Activated CD8-positive, alpha-beta memory T cell treated with anti-CD3 and anti-CD28 coated beads, Interleukin-2, amount 50 U/mL, for 24 hours (primary cell): ENCODE measurements at regions not wholly inside any gene's neighbourhood (a gene's known extent, or its start where the extent isn't known, plus 50 kb on each side); places are given as distances from the start of the nearest gene placed in this dataset.
A peak's percentile ranks its signal among the peaks of the same experiment; 100 is the strongest.

ENCODE experiments used
- DNase-seq: peaks from one replicate; pipeline ENCODE4 v3.0.0-alpha.2; 2020; ENCODE audit errors: extremely low read depth

DNA sequence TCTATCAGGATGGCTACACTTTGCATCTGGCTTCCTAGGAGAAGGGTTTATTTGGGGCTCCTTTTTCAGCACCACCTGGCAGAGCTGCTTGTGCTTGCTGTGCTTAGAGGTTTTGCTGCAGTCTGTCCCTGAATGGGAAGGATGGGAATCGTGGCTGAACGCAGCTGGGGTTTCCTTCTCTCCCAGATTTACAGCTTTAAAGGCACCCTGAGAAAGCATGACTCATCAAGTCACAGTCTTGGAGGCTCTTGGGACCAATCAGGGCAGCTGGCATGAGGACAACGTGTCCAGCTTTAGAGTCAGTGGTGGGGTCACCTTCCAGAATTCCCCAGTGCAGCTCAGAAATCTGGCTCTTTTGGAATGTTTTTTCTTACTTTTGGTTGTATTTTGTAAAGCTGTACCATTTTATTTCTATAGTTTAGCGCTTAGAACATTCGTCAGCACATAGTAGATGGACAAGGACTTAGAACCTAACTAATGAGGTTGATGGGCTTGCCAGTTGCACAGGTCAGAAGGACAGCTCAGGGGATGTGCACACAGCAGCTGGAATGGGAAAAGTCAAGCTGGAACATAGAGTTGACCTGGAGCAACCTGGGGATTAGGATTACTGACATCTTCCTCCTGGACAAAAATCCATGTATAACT, 222.6 kb downstream of the PRDM2 start:
- no peak for DNase-seq

DNA sequence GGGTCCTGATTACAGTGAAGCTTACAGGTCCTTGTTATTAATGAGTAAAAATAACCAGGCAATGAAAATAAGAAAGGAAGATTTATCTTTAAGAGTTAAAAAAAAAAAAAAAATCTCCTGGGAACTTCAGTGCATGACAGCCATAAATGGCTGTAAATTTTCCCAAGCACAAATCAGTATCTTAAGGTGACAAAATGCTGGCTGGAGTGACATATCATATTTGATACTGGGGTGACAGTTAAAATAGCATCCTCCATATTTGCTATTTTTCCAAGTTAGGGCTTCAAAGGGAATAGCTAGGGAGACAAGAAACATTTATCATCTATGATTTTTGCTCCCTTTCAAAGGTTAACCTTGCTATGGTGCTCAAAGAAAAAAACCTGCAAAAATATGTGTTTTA, 226.6 kb downstream of the PRDM2 start:
- DNase-seq: no peak

DNA sequence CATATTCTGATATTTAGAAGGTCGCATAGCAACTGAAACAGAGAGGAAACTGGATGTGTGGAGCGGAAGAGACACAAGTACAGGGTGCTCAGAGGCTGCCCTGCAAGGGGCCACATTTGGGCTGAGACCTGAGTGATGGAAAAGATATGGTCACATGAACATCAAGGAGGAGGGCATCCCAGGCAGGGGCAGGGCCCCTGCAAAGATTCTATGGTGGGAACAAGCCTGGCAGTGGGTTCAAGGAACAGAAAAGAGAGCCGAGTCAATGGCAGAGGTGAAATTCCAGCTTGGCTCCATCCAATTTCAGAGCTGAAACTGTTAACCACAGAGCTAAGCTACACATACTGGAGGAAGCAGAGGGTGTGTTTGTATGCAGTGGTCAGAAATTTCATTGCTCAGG, 227.7 kb downstream of the PRDM2 start:
- DNase-seq: no peak

DNA sequence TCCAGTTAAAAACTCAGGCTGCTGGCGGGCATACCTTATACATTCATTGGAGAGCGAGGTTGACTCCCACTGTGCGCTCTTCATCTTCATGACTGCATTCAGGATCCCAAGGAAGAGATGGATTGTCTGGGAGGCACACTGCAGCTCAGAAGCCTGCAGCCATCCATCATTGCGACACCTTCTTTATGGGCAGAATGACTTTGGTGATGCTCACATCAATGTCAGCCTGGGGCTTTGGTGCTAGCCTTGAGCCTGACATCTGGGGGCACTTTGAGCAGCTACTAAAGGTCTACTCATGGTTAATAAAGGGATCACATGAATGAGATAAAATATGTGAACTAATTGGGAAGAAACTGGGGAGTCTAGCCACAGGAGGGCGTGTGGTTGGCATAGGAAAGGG, 229.3 kb downstream of the PRDM2 start:
- DNase-seq: no peak

DNA sequence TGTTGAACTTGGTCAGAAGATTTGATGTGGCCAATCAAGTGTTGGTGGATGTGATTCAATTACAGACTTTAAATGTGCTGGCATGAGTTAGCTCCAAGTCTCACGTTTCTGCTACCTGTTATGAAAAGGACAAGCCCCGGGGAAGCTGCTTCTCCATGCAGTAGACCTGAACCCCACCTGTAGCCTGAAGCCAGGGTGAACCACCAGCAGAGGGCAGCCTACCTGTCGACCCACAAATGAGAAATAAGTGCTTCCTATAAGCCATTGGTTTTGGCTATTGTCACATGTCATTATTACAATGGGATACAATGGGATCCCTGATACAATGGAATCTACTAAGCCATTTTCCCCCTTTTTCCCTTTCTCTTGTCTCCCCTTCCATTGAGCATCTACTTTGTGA, 230.2 kb downstream of the PRDM2 start:
- no peak for DNase-seq

DNA sequence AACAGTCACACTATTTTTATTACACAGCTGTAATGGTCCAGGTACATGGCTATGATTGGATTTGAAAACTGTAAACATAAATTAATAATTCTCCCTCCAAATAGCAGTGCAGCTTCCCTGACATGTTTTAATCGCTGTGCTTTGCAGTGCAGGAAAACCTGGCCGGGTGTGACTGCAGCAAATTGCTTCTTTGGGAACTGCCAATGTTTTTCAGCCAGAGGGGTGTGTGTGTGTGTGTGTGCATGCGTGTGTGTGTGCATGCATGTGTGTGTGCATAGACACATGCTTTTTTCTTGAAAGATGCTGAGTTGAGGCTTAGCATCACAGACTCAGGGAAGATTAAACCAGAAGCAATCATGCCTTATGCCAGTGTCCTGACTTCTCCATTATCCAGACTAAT, 231.2 kb downstream of the PRDM2 start:
- DNase-seq: no peak

DNA sequence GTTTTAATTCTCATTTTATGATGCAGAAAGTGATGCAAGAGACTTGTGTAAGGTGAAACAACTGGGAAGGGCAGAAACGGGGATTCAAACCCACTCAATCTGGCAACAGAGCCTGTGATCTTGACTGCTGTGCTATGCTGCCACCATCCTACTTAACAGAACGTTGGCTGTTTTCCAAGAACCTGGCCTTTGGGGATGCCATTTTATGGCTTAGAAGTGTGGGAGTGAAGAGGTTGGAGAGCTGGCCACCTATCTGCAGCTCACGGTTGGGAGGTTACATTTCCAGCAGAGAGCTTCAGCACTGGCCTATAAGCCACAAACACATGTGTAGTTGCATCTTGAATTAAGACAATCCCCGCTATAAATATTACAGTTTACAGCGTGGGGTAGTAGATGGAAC, 235.3 kb downstream of the PRDM2 start:
- DNase-seq: no peak

DNA sequence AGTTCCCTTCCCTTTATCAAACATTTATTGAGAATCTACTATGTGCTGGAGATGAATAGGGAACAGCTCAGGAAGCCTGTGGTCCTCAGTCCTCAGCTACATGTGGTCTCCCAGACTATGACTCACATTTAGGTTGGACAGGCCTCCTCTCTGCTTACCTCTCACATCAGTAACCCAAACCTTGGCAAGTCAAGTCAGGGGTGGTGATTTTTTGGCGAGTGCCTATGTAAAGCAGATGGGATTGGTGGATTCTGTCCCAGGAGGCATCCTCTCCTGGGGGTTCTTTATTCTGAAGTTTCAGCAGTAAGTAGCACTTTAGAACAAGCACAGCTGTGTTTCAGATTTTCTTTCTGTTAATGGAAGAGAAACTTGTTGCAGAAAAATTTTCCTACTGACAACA, 241.3 kb downstream of the PRDM2 start:
- DNase-seq: no peak

DNA sequence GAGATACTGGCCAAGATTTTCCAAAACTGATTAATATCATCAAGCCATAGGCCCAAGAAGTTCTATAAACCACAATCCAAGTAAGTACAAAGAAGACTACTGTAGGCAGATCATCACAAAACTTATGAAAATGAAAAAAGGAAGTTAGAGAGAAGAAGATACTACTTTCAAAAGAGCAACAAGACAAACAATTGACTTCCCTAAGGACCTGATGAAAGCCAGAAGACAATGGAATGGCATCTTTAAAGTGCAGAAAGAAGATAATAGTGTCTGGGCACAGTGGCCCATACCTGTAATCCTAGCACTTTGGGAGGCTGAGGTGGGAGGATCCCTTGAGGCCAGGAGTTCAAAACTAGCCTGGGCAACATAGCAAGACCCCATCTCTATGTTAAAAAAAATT, 243.1 kb downstream of the PRDM2 start:
- no peak for DNase-seq

DNA sequence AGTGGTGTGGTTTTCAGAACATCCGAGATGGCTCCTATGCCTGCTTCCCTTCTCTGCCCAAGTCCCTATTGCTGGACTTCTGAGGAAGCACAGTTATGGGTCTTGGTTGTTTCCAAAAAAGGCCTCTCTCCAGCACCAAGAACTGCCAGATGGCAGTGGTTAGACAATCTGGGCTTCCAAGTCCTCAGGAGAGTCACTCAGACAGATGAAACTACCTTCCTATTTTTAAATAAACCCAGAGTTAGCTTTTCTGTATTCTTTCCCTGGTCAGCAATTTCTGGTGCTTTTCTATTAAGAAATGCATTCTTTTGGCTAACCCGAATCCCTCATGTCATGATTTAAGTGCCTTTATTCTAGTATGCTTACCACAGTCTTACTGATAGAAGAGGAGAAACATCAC, 245.9 kb downstream of the PRDM2 start:
- DNase-seq: no peak

DNA sequence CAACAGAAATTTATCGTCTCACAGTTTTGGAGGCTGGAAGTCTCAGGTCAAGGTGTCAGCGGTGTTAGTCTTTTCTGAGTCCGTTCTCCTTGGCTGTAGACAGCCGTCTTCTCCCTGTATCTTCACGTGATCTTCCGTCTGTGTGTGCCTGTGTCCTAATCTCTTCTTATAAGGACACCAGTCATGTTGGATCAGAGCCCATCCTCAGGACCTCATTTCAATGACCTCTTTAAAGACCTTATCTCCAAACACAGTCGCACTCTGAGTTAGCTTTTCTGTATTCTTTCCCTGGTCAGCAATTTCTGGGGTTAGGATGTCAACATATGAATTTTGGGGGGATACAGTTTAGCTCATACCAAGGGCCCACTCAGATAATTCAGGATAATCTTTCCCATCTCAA, 247.7 kb downstream of the PRDM2 start:
- DNase-seq: no peak

DNA sequence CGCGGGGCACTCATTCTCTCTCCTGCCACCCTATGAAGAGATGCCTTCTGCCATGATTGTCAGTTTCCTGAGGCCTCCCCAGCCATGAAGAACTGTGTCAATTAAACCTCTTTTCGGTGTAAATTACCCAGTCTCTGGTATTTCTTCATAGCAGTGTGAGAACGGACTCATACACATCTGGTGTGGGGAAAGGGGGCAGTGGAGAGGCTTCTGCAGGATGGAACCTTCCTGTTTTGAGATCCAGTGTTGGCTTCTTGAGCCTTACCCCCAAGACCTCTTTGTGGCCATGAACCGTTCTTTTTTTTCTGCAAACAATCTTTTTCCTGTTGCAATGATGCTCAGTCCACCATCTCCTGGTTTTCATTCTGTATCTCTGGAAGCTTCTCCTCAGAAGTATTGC, 248.4 kb downstream of the PRDM2 start:
- DNase-seq: no peak

DNA sequence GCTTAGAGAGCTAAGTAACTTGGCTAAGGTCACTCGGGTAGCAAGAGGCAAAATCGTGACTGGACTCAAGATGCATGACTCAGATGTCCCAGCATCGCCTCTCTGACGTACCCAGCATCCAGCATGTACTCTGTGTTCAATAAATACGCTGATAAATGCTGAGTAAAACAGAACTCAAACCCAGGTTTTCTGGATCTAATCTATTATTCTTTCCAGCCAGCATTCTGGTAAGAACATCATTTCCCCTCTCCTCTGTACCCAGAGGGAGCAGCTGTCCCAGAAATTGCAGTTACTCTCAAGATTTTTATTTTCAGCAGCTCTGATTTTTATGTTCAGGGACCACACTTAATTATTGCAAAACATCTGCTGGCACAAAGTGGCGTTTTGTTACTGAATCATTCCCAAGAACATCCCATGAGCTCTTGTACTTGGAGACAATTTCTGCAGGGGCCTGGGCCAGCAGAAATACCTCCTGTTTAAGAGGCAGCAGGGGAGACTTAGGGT, 249.0 kb downstream of the PRDM2 start:
- no peak for DNase-seq

DNA sequence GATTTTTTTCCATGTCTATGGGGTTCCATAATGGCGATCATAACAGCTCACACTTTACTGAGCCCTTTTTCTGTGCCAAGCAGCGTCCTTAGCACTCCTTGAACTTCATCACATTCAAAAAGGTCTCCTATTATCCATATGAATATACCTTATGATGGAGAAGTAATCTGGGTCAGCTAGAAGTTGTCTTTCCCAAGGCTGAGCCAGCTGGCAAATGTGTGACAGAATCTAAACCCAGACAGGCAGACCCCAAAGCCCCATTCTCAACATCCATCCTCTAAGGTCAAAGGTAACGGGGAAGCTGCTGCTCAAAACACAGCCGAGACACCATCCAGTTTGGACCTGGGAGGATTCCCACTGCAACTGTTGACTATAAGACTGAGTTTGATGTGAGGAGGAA, 249.6 kb downstream of the PRDM2 start:
- no peak for DNase-seq

DNA sequence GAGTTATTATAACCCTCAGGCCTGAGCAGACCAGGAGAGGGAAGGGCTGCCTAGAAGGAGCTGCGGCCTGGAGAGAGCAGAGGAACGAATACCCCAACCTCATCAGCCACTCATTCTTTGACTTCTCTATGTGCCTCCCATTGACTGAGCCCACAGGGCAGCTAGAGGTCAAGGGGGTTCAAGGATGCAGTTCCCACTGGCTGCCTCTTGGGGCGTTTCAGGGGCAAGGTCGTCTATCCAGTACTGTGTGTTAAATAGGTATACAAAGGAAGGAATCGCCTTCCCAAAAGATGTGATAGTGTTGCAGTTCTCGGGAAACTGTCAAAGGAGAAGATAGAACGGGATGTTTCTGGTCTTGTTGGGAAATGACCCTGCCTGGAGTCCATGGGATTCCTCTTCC, 250.6 kb downstream of the PRDM2 start:
- no peak for DNase-seq

DNA sequence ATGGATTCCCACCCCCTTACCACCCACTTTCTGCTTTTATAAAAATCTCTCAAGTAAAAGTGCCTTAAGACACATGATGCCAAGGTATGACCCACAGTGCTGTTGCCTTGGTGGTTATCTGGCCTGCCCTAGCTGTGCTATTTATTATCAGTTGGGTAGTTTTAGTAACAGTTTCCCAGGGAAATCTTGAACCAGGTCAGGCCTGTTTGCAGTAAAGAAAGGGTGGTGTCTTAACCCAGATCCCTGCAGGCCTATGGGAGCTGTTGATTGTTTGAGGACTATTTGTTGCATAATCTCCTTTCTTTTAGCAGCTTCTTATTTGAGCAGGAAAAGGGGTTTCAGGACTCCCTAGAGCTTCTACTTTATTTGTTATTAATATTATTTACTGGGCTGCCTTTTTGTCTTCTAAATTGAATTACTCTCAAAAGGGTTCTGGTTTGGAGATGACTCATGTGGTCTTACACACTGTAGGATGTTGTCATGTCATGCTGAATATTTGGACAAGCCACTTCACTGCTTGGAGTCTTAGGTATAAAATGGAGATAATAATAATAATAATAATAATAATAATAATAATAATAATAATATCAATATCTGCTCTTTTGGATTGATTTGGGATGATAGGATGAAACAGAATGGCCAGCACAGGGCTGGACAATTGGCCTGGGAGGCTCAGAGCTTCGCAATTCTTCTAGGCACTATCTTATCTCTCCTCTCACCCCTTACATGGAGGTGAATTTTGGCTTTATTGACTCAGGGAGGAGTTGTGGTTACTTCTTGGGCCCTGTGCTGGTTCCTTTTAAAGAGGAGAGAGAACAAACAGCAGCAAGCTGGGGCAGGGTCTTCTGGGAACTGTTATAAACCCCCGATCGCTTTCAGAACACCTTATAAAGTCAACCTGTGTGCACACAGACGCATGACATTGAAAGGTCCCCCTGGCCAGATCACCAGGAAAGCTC, 252.1 kb downstream of the PRDM2 start:
- no peak for DNase-seq

DNA sequence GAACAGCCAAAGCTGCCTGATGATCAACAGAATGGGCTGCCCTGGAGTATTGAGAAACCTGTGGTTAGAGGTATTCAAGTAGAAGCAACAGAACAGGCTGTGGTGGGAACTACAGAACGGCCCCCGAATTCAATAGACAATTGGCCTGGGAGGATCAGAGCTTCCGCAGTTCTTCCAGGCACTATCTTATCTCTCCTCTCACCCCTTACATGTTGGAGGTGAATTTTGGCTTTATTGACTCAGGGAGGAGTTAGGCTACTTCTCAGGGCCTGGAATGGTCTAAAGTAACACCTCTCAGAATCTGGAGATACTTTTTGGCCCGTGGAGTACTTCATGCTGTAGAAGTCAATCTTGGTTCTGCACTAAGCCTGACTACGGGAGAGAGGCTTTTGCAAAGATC, 253.0 kb downstream of the PRDM2 start:
- no peak for DNase-seq

DNA sequence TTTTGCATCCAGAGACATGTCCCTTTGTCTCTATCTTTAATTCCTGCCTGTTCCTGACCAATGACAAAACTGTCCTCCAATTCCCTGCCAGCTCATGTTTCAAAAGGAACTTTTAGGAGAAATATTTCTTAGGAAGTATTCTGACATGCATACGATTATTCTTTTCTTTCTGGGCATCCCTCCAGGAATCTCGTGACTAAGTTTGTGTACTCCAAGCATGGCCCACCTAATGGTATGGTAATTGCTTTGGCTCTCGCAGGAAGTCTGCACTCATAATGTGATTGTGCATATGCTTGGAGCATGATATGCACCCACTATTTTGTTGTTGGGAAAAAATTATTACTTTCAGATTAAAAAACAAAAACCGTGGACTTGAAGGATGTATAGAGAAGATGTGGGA, 256.4 kb downstream of the PRDM2 start:
- DNase-seq: no peak

DNA sequence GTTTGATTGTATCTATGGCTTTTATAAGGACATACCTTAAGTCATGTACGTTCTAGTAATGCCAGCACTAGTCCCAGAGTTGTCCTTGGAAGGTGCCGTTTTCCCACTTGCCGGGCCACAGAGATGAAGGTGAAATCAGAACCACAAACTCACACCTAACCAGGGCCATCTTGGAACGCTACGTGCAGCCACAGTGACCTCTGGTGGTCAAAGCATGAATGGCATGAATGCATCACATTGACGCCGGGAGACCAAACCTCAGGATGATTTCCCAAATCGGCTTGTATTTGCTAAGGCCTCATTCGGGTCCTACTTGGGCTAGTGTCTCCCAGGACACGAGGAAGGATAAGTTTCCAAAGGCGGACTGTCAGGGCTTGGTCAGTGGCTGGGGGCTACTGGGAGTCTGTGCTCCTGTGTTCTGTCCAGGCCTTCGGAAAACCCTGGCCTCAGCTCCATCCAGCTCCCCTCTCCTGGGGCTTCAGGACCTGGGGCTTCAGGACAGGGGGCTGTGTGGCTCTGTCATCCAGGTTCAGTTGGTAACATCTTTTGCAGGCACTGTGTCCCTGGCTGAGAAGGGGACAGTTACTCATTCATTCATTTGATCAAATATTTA, 260.5 kb downstream of the PRDM2 start:
- DNase-seq: peak; percentile 15

DNA sequence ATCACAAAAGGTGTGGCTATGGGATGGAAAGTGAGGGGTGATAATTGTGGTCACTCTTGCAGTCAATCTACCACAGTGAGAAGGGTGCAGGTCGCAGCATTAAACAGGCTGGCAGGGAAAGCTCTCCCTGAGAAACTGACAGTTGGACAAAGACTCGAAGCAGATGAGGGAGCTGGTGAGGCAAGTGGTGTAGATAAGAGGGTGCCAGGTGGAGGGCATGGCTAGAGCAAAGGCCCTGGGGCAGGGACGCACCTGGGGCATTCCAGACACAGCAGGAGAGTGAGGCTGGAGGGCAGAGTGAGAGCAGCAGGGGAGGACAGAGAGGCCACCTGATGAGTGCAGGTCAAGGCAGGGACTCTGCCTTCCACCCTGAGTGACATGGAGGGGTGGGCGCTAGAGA, 264.8 kb downstream of the PRDM2 start:
- DNase-seq: no peak

DNA sequence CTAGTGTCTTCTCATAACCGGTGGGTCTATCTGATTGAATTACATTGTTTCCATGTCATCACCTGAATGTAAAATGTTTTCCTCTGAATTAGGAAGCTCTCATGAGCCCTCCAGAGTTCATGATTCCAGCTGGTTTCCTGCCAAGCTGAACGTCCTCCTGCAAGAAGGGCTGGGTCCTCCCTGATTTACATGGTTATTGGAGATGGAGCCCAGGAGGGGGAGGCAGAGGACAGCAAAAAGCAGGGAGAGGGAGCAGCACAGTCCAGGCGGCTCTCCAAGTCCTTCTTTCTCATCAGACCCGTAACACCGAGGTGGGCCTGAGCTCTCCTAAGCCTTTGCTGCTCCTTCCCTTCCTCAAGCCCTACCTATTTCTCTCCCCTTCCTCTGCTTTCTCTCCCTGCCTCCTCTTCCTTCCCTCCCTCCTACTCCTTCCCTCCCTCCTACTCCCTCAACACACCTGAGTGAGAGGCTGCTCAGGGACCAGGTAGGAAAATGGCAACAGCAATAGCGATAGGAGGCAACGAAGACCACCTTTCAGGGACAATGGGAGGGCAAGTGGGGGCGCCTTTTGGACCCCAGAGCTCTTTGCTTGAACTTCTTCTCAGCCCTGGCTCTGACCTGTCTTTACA, 265.9 kb downstream of the PRDM2 start:
- no peak for DNase-seq

DNA sequence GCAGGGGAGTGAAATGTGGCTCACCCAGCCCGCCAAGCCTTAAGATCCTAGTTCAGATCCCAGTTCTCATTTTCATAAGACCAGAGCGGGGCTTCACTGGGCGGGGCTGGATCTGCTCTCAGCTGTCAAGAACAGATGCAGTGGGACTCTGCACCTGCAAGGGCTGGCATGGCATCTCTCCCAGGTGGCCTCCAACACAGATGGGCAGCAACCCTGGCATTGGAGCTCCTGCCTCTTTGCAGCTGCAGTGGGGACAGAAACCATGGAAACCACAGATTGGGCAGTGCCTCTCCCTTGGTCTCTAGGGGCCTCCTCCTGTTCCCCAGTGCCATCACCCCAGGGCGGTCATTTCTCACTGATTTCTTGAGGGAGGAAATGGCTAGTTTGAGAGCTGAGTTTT, 267.7 kb downstream of the PRDM2 start:
- DNase-seq: no peak
